ENCODE measurements at regions not wholly inside any gene's neighbourhood (a gene's known extent, or its start where the extent isn't known, plus 50 kb on each side); places are given as distances from the start of the nearest gene placed in this dataset.

- no peak for DNase-seq
These were observed 614.7 kb downstream of the TLR4 start for GRCh38 chr9:118318770-118319431.

- no peak for DNase-seq
These were observed 617.6 kb downstream of the TLR4 start for GRCh38 chr9:118321788-118322187.

- no peak for DNase-seq
These were observed 620.5 kb downstream of the TLR4 start for GRCh38 chr9:118324706-118325105.

GRCh38 chr9:118325757-118326156, 621.6 kb downstream of the TLR4 start:
- DNase-seq = no peak

- DNase-seq = no peak
These were observed 622.1 kb downstream of the TLR4 start for GRCh38 chr9:118326326-118326725.

- no peak for DNase-seq
These were observed 626.2 kb downstream of the TLR4 start for GRCh38 chr9:118330191-118330986.

GRCh38 chr9:118331622-118332045, 627.4 kb downstream of the TLR4 start:
- DNase-seq = no peak

- no peak for DNase-seq
These were observed 632.2 kb downstream of the TLR4 start for GRCh38 chr9:118336250-118336942.

- DNase-seq = no peak
These were observed 632.7 kb downstream of the TLR4 start for GRCh38 chr9:118336943-118337330.

- DNase-seq = no peak
These were observed 655.8 kb downstream of the TLR4 start for GRCh38 chr9:118360036-118360435.

GRCh38 chr9:118362123-118362522, 657.9 kb downstream of the TLR4 start:
- DNase-seq = no peak

- DNase-seq = no peak
These were observed 658.4 kb downstream of the TLR4 start for GRCh38 chr9:118362596-118362995.

- no peak for DNase-seq
These were observed 660.3 kb downstream of the TLR4 start for GRCh38 chr9:118364266-118365106.

GRCh38 chr9:118366228-118366627, 662.0 kb downstream of the TLR4 start:
- DNase-seq = no peak

- no peak for DNase-seq
These were observed 663.2 kb downstream of the TLR4 start for GRCh38 chr9:118367383-118367782.

- no peak for DNase-seq
These were observed 680.4 kb downstream of the TLR4 start for GRCh38 chr9:118384531-118385100.

GRCh38 chr9:118395415-118395814, 691.2 kb downstream of the TLR4 start:
- no peak for DNase-seq

- no peak for DNase-seq
These were observed 697.3 kb downstream of the TLR4 start for GRCh38 chr9:118401546-118401945.

- no peak for DNase-seq
These were observed 710.5 kb downstream of the TLR4 start for GRCh38 chr9:118414676-118415075.

- DNase-seq = no peak
These were observed 714.8 kb downstream of the TLR4 start for GRCh38 chr9:118418887-118419565.

GRCh38 chr9:118419676-118420075, 715.5 kb downstream of the TLR4 start:
- no peak for DNase-seq

GRCh38 chr9:118422508-118422907, 718.3 kb downstream of the TLR4 start:
- no peak for DNase-seq

All from central memory CD4-positive, alpha-beta T cell (primary cell).